Islet precursor cell (in vitro differentiated cells): ENCODE measurements at regions not wholly inside any gene's neighbourhood (a gene's known extent, or its start where the extent isn't known, plus 50 kb on each side); places are given as distances from the start of the nearest gene placed in this dataset.

Experiments used
- DNase-seq: peaks from one replicate; pipeline ENCODE4 v3.0.0-alpha.2; 2018

DNA sequence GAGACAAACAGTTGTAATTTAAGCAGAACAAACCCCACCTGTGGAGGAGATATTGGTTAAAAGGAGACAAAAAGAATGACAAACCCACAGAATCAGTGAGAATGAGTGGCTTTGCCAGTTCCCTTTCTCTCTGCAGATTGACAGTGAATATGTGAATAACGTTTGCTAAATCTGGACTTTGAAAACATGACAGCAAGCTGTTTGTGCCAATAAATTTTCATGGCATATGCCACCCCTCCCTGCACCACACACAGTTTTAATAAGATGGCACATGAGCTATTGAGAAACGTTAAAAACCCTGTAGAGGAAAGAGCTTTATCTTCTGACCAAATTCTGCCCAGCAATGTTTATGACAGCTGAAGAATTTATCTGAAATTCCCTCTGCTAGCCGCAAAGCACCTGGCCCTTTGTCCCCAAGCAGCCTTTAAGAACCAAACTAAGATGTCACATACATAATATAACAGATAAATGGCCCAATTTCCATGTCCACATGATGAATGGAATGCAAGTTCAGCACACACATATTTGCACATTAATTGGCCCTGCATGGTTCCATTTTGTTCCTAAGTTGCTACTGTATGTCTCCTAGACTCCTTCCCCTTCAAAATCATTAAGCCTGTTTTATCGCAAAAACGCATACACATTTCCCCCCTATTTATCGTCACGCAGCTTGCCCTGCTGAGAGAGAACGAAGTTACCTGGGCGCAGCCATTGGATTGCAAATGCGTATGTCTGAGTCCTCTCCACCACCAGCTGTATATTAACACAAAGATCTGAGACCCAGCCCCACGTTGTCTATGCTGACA is 773.5 kb upstream of the EEF2KMT start:
- no peak for DNase-seq

- no peak for DNase-seq
These were observed 769.7 kb upstream of the EEF2KMT start for GRCh38 chr16:5867250-5867649.

DNA sequence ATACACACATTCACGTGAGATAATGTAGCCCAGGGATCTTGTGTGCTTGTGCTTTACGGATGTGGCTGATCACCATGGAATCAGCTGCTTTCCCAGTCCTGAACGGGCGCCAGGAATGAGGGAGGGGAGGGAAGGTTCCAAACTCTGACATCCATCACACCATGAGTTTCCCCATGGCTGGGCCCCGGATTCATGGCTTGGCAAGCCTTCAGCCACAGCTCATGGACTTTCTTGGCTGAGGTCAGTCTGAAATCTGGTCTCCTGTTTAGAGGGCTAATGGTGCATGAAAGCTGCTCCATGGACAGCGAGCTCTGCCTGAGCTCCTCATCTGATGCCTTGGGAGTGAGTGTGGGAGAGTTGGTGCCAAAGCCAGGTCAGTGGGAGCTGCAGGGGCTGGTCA is 767.6 kb upstream of the EEF2KMT start:
- no peak for DNase-seq

GRCh38 chr16:5863071-5863606 is 765.5 kb upstream of the EEF2KMT start:
- no peak for DNase-seq

DNA sequence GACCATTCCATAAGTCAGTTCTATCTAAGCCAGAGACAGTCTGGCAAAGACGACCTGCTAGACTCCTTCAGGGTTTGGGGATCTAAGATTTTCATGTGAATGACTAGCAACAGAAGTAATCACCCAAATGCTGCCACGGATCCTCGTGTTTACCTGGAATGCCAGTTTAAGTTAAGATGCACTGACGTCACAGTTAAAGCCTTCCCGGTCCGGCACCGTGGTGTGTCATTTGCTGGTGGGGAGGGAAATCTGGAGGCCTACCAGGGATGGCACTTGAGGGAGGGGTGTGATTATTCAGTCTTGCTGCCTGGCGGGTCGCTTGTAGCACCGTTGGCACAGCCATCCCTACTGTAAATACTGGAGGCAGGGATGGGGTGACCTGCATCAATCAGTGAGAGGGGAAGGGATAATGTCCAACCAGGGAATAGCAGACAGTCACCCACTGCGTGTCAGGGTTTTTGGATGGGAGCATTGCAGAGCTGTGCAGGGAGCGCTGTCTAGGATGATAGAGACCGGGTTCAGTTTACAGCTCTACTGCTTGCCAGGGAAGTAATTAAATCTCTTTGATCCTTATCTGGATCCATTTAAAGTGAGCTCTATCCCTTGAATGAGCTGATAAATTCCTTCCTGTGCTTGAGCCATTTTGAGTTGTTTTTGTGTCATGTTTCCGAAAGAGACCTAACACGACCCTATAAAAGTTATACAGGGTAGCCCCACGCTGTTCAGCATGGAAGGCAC is 764.7 kb upstream of the EEF2KMT start:
- no peak for DNase-seq

DNA sequence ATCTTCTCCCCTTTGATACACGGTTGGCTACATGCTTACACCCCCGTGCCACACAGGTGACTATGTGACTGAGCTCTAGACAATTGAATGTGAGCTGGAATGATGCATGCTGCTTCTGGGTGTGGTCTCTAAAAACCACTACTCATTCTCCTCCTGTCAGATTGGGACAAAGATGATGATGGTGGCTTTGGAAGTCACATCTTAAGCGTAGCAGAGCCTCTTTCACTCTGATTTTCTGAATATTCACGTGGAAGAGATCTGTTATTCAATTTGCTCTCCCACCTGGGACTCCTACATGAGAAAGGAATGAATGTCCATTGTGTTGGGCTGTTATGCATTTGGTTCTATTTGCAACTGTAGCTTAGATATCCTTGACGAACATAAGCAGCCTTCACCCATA is 763.6 kb upstream of the EEF2KMT start:
- no peak for DNase-seq

DNA sequence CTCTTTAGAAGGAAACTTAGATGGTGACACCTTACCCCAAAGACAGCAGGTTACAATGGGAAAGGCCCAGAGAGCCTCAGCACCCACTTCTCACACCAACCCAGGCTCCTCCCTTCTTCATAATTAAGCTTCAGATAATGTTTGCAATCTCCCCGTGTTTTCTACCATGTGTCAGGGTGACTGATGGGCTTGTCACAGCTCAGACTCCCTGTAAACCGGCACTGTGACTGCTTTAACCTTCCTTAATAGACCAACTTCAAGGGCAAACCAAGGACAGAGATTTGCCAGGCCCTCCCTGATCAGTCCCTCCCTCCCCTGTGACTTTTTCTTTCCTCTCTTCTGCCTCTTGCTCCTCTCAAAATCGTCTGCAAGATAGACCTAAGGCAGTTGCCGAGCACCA is 760.6 kb upstream of the EEF2KMT start:
- DNase-seq: no peak

DNA sequence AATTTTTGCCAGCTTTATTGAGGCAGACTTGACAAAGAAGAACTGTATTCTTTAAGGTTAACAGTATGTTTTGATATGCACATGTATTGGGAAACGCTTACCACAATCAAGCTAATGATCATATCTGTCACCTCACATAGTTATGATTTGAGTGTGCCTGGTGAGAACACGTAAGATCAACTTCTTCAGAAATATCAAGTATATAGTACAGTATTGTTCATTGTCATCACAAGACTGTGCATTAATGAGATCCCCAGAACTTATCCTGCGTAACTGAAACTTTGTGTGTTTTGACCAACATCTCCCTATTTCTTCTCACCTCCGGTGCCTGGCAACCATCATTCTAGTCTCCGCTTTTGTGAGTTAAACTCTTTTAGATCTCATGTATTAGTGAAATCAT is 756.4 kb upstream of the EEF2KMT start:
- DNase-seq: no peak

GRCh38 chr16:5852151-5852550 is 754.6 kb upstream of the EEF2KMT start:
- no peak for DNase-seq

GRCh38 chr16:5851393-5851982 is 753.9 kb upstream of the EEF2KMT start:
- no peak for DNase-seq

- DNase-seq: no peak
These were observed 753.2 kb upstream of the EEF2KMT start for GRCh38 chr16:5850632-5851392.

GRCh38 chr16:5845046-5845445 is 747.5 kb upstream of the EEF2KMT start:
- no peak for DNase-seq

DNA sequence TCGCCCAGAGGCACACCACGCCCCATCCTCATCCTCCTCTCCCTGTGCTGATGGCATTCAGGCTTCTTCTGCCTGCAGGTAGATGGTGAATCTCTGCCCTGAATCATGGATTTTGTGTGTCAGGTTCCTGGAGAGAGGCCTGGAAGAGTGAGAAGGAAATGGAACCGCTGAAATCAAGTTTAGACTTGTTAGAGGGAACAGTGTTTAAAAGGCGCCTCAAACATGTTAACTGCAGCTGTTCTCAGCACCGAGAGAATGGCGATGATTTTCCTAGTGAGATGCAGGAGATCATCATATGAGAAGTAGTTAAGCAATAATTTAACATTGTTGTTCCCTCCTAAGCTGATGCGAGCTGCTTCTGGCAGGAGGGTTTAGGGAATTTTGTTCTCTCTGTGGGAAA is 744.4 kb upstream of the EEF2KMT start:
- no peak for DNase-seq

DNA sequence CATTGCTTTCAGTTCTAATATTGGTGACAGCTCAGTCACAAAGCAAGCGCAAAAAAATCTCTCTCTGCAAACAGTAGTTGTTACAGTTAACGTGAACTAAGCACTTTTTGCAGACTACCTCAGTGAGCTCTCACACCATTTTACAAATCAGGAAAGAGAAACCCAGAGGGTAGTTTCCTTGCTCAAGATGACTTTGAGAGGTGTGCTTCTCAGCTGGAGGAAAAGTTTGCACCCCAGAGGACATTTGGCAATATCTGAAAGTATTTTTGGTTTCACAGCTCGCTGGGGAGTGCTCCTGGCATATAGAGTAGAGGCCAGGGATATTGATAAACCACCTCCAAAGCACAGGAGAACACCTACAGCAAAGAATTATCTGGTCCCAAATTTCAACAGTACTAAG is 741.1 kb upstream of the EEF2KMT start:
- no peak for DNase-seq

DNA sequence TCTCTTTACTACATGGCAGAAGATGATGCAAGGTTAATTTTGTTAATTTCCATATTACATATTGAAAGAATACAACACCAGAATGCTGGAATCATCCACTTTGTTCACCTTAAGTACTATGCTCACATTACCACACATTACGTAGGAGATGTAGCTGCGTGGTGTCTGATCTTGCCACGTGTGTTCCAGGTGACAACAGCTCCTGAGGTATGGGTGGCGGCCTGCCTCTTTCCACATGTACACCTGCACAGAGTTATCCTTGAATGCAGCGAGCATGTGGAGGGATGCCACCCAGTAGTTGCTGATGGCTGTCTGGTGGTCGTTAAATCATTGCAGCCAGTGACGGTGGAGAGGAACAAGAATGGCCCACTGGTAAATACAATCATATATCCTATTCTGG is 740.5 kb upstream of the EEF2KMT start:
- DNase-seq: no peak

DNA sequence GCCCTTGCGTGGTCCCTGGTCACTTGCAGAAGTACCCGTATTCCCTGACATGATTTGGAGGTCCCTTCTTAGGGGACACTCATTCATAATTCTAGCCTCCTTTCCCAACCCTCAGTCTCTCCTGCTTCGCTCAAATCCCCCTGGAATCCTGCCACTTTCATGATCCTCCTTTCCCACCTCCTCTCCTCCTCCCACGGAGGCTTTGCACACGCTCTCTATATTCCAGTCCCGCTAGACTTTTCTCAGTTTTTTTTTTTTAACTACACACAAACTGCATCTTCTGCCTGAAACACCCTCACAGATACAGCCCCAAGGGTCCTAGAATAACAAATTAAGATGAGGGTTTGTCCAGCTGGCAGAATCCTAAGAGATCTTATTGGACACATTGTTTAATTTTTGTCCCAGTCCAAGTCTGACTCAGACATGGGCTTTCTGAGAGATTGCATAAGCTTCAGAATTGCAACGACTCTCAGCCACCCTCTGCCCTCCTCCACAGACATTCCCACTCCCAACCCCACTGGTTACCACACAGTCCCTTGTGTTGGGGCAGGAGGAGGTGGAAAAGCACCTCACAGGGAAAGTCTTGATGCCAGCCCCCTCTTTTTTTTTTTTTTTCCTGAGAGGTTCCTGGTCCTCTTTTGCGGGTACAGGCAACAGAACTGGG is 739.5 kb upstream of the EEF2KMT start:
- DNase-seq: no peak

DNA sequence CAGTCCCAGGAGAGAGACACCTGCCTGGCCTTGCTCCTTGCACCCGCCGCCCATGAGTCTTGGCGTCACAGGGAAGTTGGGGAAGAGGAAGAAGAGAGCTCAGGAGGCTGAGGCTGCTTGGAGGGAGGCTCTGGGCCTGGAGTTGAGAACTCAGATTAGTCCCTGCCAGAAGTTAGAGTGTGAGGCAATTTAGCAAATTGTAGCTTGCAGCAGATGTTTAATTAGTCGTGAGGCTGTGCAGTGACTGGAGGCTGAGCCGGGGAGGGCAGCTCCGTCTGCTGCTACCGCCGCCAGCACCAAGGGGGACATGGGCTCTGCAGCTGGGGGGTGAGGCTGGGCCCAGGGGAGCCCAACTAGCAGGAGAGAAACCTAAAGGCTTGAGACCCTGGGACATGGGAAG is 738.3 kb upstream of the EEF2KMT start:
- no peak for DNase-seq

- no peak for DNase-seq
These were observed 728.7 kb upstream of the EEF2KMT start for GRCh38 chr16:5826332-5826731.

GRCh38 chr16:5820472-5820871 is 722.9 kb upstream of the EEF2KMT start:
- DNase-seq: peak; percentile 54

- no peak for DNase-seq
These were observed 718.1 kb upstream of the EEF2KMT start for GRCh38 chr16:5815570-5816237.

- no peak for DNase-seq
These were observed 703.8 kb upstream of the EEF2KMT start for GRCh38 chr16:5801396-5801795.

GRCh38 chr16:5793556-5793955 is 696.0 kb upstream of the EEF2KMT start:
- no peak for DNase-seq
